Psoas muscle (tissue), 7 donors: ENCODE measurements at regions not wholly inside any gene's neighbourhood (a gene's known extent, or its start where the extent isn't known, plus 50 kb on each side); places are given as distances from the start of the nearest gene placed in this dataset.
"Not testable (repeated sequence)": the region's sequence is repeated elsewhere in the genome, so short reads cannot be mapped to it uniquely, and the experiment has no call there.

Source experiments
- ATAC-seq, 4 donors: fragments of 200-7000 bp; cut with Tn5 transposase; one replicate each; pipeline ENCODE4 v1.9.1; 2020; ENCODE audit warnings: moderate library complexity in 3 of 4, mild to moderate bottlenecking in 2 of 4
- DNase-seq, 2 donors: peaks; one replicate each; pipeline ENCODE4 v3.0.0-alpha.2; 2020
- H3K27ac ChIP-seq: fragments of 200-600 bp; one replicate; pipeline ENCODE4 v1.8.0; 2022
- H3K27me3 ChIP-seq, 3 donors: fragments of 200-600 bp in 1 of 3; one replicate each; pipeline versions ENCODE4 v1.6.1 to v1.8.0; 2013 to 2022; ENCODE audit warnings: low read length in 2 of 3, mild to moderate bottlenecking in 2 of 3, moderate library complexity in 1 of 3; ENCODE audit not compliant: insufficient read depth in 3 of 3
- H3K36me3 ChIP-seq, 2 donors: fragments of 200-600 bp in 1 of 2; one replicate each; pipeline versions ENCODE4 v1.6.1 to v1.8.0; 2013 to 2022; ENCODE audit warnings: low read depth in 1 of 2, mild to moderate bottlenecking in 1 of 2, moderate library complexity in 1 of 2; ENCODE audit not compliant: insufficient read depth in 1 of 2
- H3K4me1 ChIP-seq: fragments of 200-600 bp; one replicate; pipeline ENCODE4 v1.8.0; 2022
- H3K4me3 ChIP-seq: fragments of 200-600 bp; one replicate; pipeline ENCODE4 v1.8.0; 2022; ENCODE audit warnings: mild to moderate bottlenecking
- H3K9me3 ChIP-seq: fragments of 200-600 bp; one replicate; pipeline ENCODE4 v1.8.0; 2022
- CTCF ChIP-seq: fragments of 200-600 bp; IDR thresholded peaks from one replicate; pipeline ENCODE4 v1.8.0; 2022; ENCODE audit warnings: antibody characterized with exemption
- WGBS, 3 donors: extraction: QIAGEN DNeasy Blood & Tissue Kit; methylation state at CpG; one replicate each; pipeline versions ENCODE4 v1.1.6 to v1.1.7; 2013; 5-methylcytosine and 5-hydroxymethylcytosine counted together
- intact Hi-C, 2 donors: fragments of 100-400 bp; cut with DNase I; formaldehyde crosslinking; loops; one replicate each; pipeline versions ENCODE4 v1.11.0 to v1.14.2; 2022
- donor health status: healthy with polysubstance abuse.
- donor health status: DM: no; HTN: no; CAD: no; lungs with moderate emphysema.
- donor health status: Bipolar disorder and iron deficiency.
- donor health status: healthy.
- donor health status: DM: yes; HTN: yes; CAD: no.
- donor health status: DM: no; HTN: no; CAD: no.
- donor health status: DM: yes; HTN: yes; CAD: no.

GRCh38 chr10:121379013-121379412 lies 219.2 kb downstream of the FGFR2 start:
- Histone ChIP-seq H3K4me1 (no peaks in the 10 kb centered on the region), H3K36me3 (no peaks in the 10 kb centered on the region), H3K4me3 (no peak overlapping the region), H3K27me3 (peaks cover 0 to 4% (median 0%) of the 10 kb centered on the region in 3 donors), H3K27ac (no peak overlapping the region), H3K9me3 (no peaks in the 10 kb centered on the region)
- intact Hi-C loops = no loop called here
- WGBS, 3 donors = 73 to 75% (median 74%) methylated on average over 3 of the region's 3 CpGs
- DNase-seq = no peak
- TF ChIP-seq CTCF = no peak
- ATAC-seq = no peak

DNA sequence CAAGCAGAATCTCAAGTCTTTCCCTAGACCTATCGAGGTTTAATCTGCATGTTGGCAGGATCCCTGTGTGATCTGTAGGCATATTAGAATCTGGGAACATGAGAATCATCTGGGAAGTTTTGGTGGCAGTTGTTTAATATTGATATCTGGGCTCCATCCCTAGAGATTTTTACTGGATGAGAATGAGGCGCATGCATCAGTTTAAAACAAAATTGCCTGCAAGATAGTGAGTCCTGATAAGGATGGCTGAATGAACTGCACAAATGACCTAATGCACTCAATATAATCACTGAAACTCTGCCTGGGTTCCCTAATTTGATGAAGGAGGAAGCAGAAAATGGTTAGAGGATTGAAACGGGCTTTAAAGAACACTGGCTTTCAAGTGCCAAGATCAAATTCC lies 218.0 kb downstream of the FGFR2 start:
- no peak for DNase-seq
- Histone ChIP-seq H3K27ac (no peak overlapping the region), H3K27me3 (peaks cover 0 to 4% (median 0%) of the 10 kb centered on the region in 3 donors), H3K9me3 (no peaks in the 10 kb centered on the region), H3K36me3 (no peaks in the 10 kb centered on the region), H3K4me3 (no peak overlapping the region), H3K4me1 (no peaks in the 10 kb centered on the region)
- WGBS, 3 donors = 52 to 61% (median 57%) methylated on average over 3 of the region's 3 CpGs
- intact Hi-C loops = no loop called here
- no peak for TF ChIP-seq CTCF
- no peak for ATAC-seq

DNA sequence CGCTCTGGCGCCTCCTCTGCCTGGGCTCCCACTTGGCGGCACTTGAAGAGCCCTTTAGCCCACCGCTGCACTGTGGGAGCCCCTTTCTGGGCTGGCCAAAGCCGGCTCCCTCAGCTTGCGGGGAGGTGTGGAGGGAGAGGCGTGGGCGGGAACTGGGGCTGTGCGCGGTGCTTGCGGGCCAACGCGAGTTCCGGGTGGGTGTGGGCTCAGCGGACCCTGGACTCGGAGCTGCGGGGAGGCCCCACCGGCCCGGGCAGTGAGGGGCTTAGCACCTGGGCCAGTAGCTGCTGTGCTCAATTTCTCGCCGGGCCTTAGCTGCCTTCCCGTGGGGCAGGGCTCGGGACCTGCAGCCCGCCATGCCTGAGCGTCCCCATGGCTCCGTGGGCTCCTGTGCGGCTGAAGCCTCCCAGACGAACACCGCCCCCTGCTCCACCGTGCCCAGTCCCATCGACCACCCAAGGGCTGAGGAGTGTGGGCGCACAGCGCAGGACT lies 216.2 kb downstream of the FGFR2 start:
- H3K9me3 ChIP-seq, DNase-seq, H3K27me3 ChIP-seq, H3K4me1 ChIP-seq, ATAC-seq, H3K4me3 ChIP-seq, intact Hi-C loops, H3K36me3 ChIP-seq, H3K27ac ChIP-seq: not testable (repeated sequence)
- 95 to 97% (median 95%) methylated on average over 28 to 33 of the region's 33 CpGs for WGBS, 3 donors

DNA sequence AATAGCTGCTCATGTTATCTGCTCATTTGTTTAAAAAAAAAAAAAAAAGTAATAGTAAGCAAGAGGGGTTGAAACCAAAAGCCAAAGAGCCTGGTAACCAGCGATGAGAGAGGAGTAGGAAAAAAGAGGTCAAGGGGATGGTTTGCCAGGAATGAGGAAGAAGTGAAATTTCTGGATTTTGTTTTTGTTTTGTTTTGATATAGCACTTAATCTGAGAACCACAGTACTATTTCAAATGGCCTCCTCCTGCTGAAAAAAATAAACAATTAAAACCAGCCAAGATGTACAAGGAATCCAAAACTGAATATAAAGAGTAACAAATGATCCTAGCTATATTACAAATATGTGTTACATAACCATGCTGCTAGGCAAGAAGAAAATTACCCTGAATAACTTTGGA lies 213.1 kb downstream of the FGFR2 start:
- Histone ChIP-seq H3K4me3 (no peak overlapping the region), H3K4me1 (no peaks in the 10 kb centered on the region), H3K27me3 (no peaks in the 10 kb centered on the region), H3K9me3 (no peaks in the 10 kb centered on the region), H3K27ac (no peak overlapping the region), H3K36me3 (no peaks in the 10 kb centered on the region)
- TF ChIP-seq CTCF = no peak
- ATAC-seq (no peak), DNase-seq (no peak)
- intact Hi-C loops = no loop called here
- WGBS, 3 donors = 93 to 100% (median 95%) methylated on average over 1 of the region's 1 CpG

GRCh38 chr10:121392657-121393056 lies 205.6 kb downstream of the FGFR2 start:
- H3K4me1 ChIP-seq = no peaks in the 10 kb centered on the region
- no peak for TF ChIP-seq CTCF
- intact Hi-C loops = no loop called here
- no peaks in the 10 kb centered on the region for H3K27me3 ChIP-seq
- WGBS, 3 donors = 79 to 82% (median 82%) methylated on average over 6 of the region's 6 CpGs
- no peaks in the 10 kb centered on the region for H3K9me3 ChIP-seq
- DNase-seq = no peak
- H3K36me3 ChIP-seq = no peaks in the 10 kb centered on the region
- H3K27ac ChIP-seq = no peak overlapping the region
- ATAC-seq = no peak
- no peak overlapping the region for H3K4me3 ChIP-seq
